C4-2B (cell line): ENCODE measurements at regions not wholly inside any gene's neighbourhood (a gene's known extent, or its start where the extent isn't known, plus 50 kb on each side); places are given as distances from the start of the nearest gene placed in this dataset.

Experiments used
- ZFX ChIP-seq: fragments of 450-650 bp; IDR thresholded peaks from 2 replicates; pipeline ENCODE4 v1.6.1; 2017
- TF ChIP-seq, protein P1 (sequence below): fragments of 450-650 bp; conservative IDR thresholded peaks from 2 replicates; pipeline ENCODE4 v1.5.1; 2017; ENCODE audit warnings: mild to moderate bottlenecking

DNA sequence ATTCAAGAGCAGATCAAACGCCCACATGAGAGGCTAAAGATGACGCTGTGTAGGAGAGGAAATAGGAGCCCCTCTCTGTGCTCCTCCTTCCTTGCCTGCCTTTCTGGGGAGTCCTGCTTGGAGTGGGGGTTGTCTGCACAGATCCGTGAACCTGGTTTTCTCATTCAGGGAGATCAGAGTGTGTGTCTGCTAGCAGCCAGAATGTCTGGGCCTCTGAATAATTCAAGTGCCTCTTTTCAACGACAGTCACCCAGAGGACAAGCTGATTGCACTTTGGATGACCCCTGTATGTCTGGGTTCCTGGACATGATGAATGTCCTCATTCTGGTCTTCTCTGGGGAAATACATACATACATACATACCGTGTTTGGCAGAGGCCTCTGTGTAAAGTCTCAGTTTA, 592.5 kb upstream of the B3GAT1 start:
- TF ChIP-seq, protein P1, sequence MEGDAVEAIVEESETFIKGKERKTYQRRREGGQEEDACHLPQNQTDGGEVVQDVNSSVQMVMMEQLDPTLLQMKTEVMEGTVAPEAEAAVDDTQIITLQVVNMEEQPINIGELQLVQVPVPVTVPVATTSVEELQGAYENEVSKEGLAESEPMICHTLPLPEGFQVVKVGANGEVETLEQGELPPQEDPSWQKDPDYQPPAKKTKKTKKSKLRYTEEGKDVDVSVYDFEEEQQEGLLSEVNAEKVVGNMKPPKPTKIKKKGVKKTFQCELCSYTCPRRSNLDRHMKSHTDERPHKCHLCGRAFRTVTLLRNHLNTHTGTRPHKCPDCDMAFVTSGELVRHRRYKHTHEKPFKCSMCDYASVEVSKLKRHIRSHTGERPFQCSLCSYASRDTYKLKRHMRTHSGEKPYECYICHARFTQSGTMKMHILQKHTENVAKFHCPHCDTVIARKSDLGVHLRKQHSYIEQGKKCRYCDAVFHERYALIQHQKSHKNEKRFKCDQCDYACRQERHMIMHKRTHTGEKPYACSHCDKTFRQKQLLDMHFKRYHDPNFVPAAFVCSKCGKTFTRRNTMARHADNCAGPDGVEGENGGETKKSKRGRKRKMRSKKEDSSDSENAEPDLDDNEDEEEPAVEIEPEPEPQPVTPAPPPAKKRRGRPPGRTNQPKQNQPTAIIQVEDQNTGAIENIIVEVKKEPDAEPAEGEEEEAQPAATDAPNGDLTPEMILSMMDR: no peak
- no peak for TF ChIP-seq ZFX
